PC-9 (cell line): ENCODE measurements at regions not wholly inside any gene's neighbourhood (a gene's known extent, or its start where the extent isn't known, plus 50 kb on each side); places are given as distances from the start of the nearest gene placed in this dataset.

Experiments
- CTCF ChIP-seq: fragments of 200-600 bp; sonication (generic); conservative IDR thresholded peaks from 2 replicates; pipeline ENCODE4 v1.6.1; 2017; ENCODE audit warnings: mixed run types, antibody characterized with exemption, mild to moderate bottlenecking, moderate library complexity
- EZH2 ChIP-seq: fragments of 200-600 bp; sonication (generic); IDR thresholded peaks from 2 replicates; pipeline ENCODE4 v1.8.0; 2017; ENCODE audit warnings: antibody characterized with exemption, low read depth

- TF ChIP-seq CTCF (no peak), EZH2 (no peak)
Measured at GRCh38 chr5:101176605-101177004, 273.5 kb upstream of the ST8SIA4 start.
